Activated CD4-positive, alpha-beta T cell treated with anti-CD3 and anti-CD28 coated beads for 36 hours (primary cell): ENCODE measurements at regions not wholly inside any gene's neighbourhood (a gene's known extent, or its start where the extent isn't known, plus 50 kb on each side); places are given as distances from the start of the nearest gene placed in this dataset.

ENCODE experiments used
- ATAC-seq: fragments of 200-7000 bp; cut with Tn5 transposase; one replicate; pipeline ENCODE4 v1.10.0; 2021; ENCODE audit warnings: mild to moderate bottlenecking, moderate library complexity
- CTCF ChIA-PET: fragments of 350-600 bp; sonication (Branson Sonifier 250); formaldehyde crosslinking; loops from one replicate; lab custom pipeline; 2021; ENCODE audit warnings: antibody characterized with exemption; lab: Charles Lee
- POLR2A ChIA-PET: fragments of 350-600 bp; sonication (Branson Sonifier 250); formaldehyde crosslinking; loops from one replicate; lab custom pipeline; 2021; ENCODE audit warnings: antibody characterized with exemption, inconsistent platforms; lab: Charles Lee
- DNase-seq: peaks from one replicate; pipeline ENCODE4 v3.0.0-alpha.2; 2020
- H3K27ac Mint-ChIP-seq: one replicate; pipeline ENCODE4 v1.8.0; 2021; ENCODE audit warnings: mixed read lengths
- H3K27me3 Mint-ChIP-seq: one replicate; pipeline ENCODE4 v1.8.0; 2021; ENCODE audit warnings: mixed read lengths
- H3K36me3 Mint-ChIP-seq: one replicate; pipeline ENCODE4 v1.8.0; 2021; ENCODE audit warnings: low read depth, mixed read lengths
- H3K4me1 Mint-ChIP-seq: one replicate; pipeline ENCODE4 v1.8.0; 2021; ENCODE audit warnings: mixed read lengths
- H3K4me3 Mint-ChIP-seq: one replicate; pipeline ENCODE4 v1.8.0; 2021; ENCODE audit warnings: mild to moderate bottlenecking, moderate library complexity, mixed read lengths
- H3K9me3 Mint-ChIP-seq: one replicate; pipeline ENCODE4 v1.8.0; 2021; ENCODE audit warnings: low read depth, mixed read lengths
- intact Hi-C, 2 experiments: fragments of 100-400 bp; cut with DNase I in 1 of 2; cut with micrococcal nuclease in 1 of 2; formaldehyde crosslinking; loops; one replicate each; pipeline versions ENCODE4 v1.14.2 to v1.15.1; 2022 to 2024; cut with DNase I, micrococcal nuclease

GRCh38 chr21:31409831-31410487 is 65.9 kb upstream of the TIAM1 start:
- ATAC-seq: peak; percentile 13
- H3K27ac Mint-ChIP-seq: no peak overlapping the region
- POLR2A ChIA-PET: no interaction called here
- no peaks in the 10 kb centered on the region for H3K9me3 Mint-ChIP-seq
- DNase-seq: no peak
- H3K4me3 Mint-ChIP-seq: no peak overlapping the region
- no peaks in the 10 kb centered on the region for H3K36me3 Mint-ChIP-seq
- H3K4me1 Mint-ChIP-seq: peaks cover 15% of the 10 kb centered on the region
- intact Hi-C loops: no loop called here
- no peaks in the 10 kb centered on the region for H3K27me3 Mint-ChIP-seq
- CTCF ChIA-PET: interaction anchor here (0.7 kb wide), 1 partner anchor 309 kb away, joined by 3 read pairs; no protein-coding TSS in a partner anchor

- no peaks in the 10 kb centered on the region for H3K36me3 Mint-ChIP-seq
- H3K4me1 Mint-ChIP-seq: peaks cover 18% of the 10 kb centered on the region
- no peak overlapping the region for H3K27ac Mint-ChIP-seq
- no peaks in the 10 kb centered on the region for H3K27me3 Mint-ChIP-seq
- no peak for ATAC-seq
- no peaks in the 10 kb centered on the region for H3K9me3 Mint-ChIP-seq
- CTCF ChIA-PET: interaction anchor here (1.0 kb wide), 1 partner anchor 208 kb away, joined by 3 read pairs; no protein-coding TSS in a partner anchor
- intact Hi-C loops: no loop called here
- no peak overlapping the region for H3K4me3 Mint-ChIP-seq
- DNase-seq: no peak
- POLR2A ChIA-PET: no interaction called here
Measured at GRCh38 chr21:31408301-31409088, 64.4 kb upstream of the TIAM1 start.

- Mint-ChIP-seq H3K27me3 (no peaks in the 10 kb centered on the region), H3K27ac (no peak overlapping the region), H3K9me3 (no peaks in the 10 kb centered on the region), H3K4me1 (peaks cover 18% of the 10 kb centered on the region), H3K36me3 (no peaks in the 10 kb centered on the region), H3K4me3 (no peak overlapping the region)
- ChIA-PET POLR2A (no interaction called here), CTCF (no interaction called here)
- peak; percentile 37 for ATAC-seq
- intact Hi-C loops: no loop called here
- DNase-seq: peak; percentile 13
Measured at GRCh38 chr21:31406510-31406909, 62.4 kb upstream of the TIAM1 start.

- no peaks in the 10 kb centered on the region for H3K36me3 Mint-ChIP-seq
- no peaks in the 10 kb centered on the region for H3K27me3 Mint-ChIP-seq
- ATAC-seq (no peak), DNase-seq (no peak)
- H3K9me3 Mint-ChIP-seq: no peaks in the 10 kb centered on the region
- no peak overlapping the region for H3K27ac Mint-ChIP-seq
- CTCF ChIA-PET: no interaction called here
- POLR2A ChIA-PET: no interaction called here
- H3K4me1 Mint-ChIP-seq: peaks cover 18% of the 10 kb centered on the region
- no peak overlapping the region for H3K4me3 Mint-ChIP-seq
- intact Hi-C loops: no loop called here
Measured at GRCh38 chr21:31405604-31406003, 61.5 kb upstream of the TIAM1 start.

GRCh38 chr21:31403596-31404333 is 59.7 kb upstream of the TIAM1 start:
- POLR2A ChIA-PET: no interaction called here
- Mint-ChIP-seq H3K36me3 (no peaks in the 10 kb centered on the region), H3K9me3 (no peaks in the 10 kb centered on the region), H3K27me3 (no peaks in the 10 kb centered on the region), H3K4me1 (peaks cover 24% of the 10 kb centered on the region), H3K4me3 (no peak overlapping the region), H3K27ac (no peak overlapping the region)
- CTCF ChIA-PET: interaction anchor here (0.6 to 1.5 kb wide), 7 partner anchors 9 to 262 kb away, joined by 3 to 4 read pairs (median 3); no protein-coding TSS in a partner anchor
- intact Hi-C loops: no loop called here
- DNase-seq (no peak), ATAC-seq (no peak)

- POLR2A ChIA-PET: interaction anchor here (0.8 kb wide), 1 partner anchor 27 kb away, joined by 4 read pairs; no protein-coding TSS in a partner anchor
- DNase-seq: no peak
- no peak overlapping the region for H3K27ac Mint-ChIP-seq
- intact Hi-C loops: loop anchor here in 1 of 2 experiments (5.0 kb wide), 1 partner anchor 37 kb away; no protein-coding TSS in a partner anchor
- H3K27me3 Mint-ChIP-seq: no peaks in the 10 kb centered on the region
- no peaks in the 10 kb centered on the region for H3K9me3 Mint-ChIP-seq
- no peak for ATAC-seq
- CTCF ChIA-PET: interaction anchor here (0.9 kb wide), 1 partner anchor 48 kb away, joined by 3 read pairs; no protein-coding TSS in a partner anchor
- H3K36me3 Mint-ChIP-seq: no peaks in the 10 kb centered on the region
- H3K4me3 Mint-ChIP-seq: no peak overlapping the region
- H3K4me1 Mint-ChIP-seq: peaks cover 33% of the 10 kb centered on the region
Measured at GRCh38 chr21:31399591-31399990, 55.5 kb upstream of the TIAM1 start.

GRCh38 chr21:31398574-31398973 is 54.5 kb upstream of the TIAM1 start:
- H3K27ac Mint-ChIP-seq: no peak overlapping the region
- no peaks in the 10 kb centered on the region for H3K9me3 Mint-ChIP-seq
- peaks cover 38% of the 10 kb centered on the region for H3K4me1 Mint-ChIP-seq
- ChIA-PET CTCF (no interaction called here), POLR2A (interaction anchor here (0.7 to 1.0 kb wide), 2 partner anchors 80 to 160 kb away, joined by 4 to 6 read pairs; no protein-coding TSS in a partner anchor)
- no peak for DNase-seq
- no peaks in the 10 kb centered on the region for H3K27me3 Mint-ChIP-seq
- H3K36me3 Mint-ChIP-seq: no peaks in the 10 kb centered on the region
- ATAC-seq: peak; percentile 9
- no peak overlapping the region for H3K4me3 Mint-ChIP-seq
- intact Hi-C loops: loop anchor here in 1 of 2 experiments (5.0 kb wide), 1 partner anchor 36 kb away; no protein-coding TSS in a partner anchor

GRCh38 chr21:31397939-31398338 is 53.9 kb upstream of the TIAM1 start:
- H3K27ac Mint-ChIP-seq: no peak overlapping the region

GRCh38 chr21:31397515-31397926 is 53.5 kb upstream of the TIAM1 start:
- ATAC-seq: no peak
- H3K36me3 Mint-ChIP-seq: no peaks in the 10 kb centered on the region
- no peak overlapping the region for H3K27ac Mint-ChIP-seq
- CTCF ChIA-PET: no interaction called here
- DNase-seq: no peak
- no peaks in the 10 kb centered on the region for H3K9me3 Mint-ChIP-seq
- peaks cover 38% of the 10 kb centered on the region for H3K4me1 Mint-ChIP-seq
- H3K27me3 Mint-ChIP-seq: no peaks in the 10 kb centered on the region
- intact Hi-C loops: loop anchor here in 1 of 2 experiments (5.0 kb wide), 1 partner anchor 35 kb away; no protein-coding TSS in a partner anchor
- POLR2A ChIA-PET: interaction anchor here (1.0 kb wide), 1 partner anchor 162 kb away, joined by 6 read pairs; no protein-coding TSS in a partner anchor
- no peak overlapping the region for H3K4me3 Mint-ChIP-seq

More at GRCh38 chr21:31397939-31398338, 53.9 kb upstream of the TIAM1 start:
- no peak overlapping the region for H3K4me3 Mint-ChIP-seq
- peak; percentile 32 for DNase-seq
- CTCF ChIA-PET: no interaction called here
- H3K4me1 Mint-ChIP-seq: peaks cover 38% of the 10 kb centered on the region
- no peaks in the 10 kb centered on the region for H3K27me3 Mint-ChIP-seq
- H3K36me3 Mint-ChIP-seq: no peaks in the 10 kb centered on the region
- peak; percentile 50 for ATAC-seq
- POLR2A ChIA-PET: interaction anchor here (0.7 to 1.0 kb wide), 2 partner anchors 81 to 161 kb away, joined by 4 to 6 read pairs; no protein-coding TSS in a partner anchor
- intact Hi-C loops: loop anchor here in 1 of 2 experiments (5.0 kb wide), 1 partner anchor 36 kb away; no protein-coding TSS in a partner anchor
- H3K9me3 Mint-ChIP-seq: no peaks in the 10 kb centered on the region

- intact Hi-C loops: loop anchor here in 1 of 2 experiments (5.0 kb wide), 1 partner anchor 35 kb away; no protein-coding TSS in a partner anchor
- no peak for DNase-seq
- H3K27ac Mint-ChIP-seq: no peak overlapping the region
- no peaks in the 10 kb centered on the region for H3K9me3 Mint-ChIP-seq
- H3K27me3 Mint-ChIP-seq: no peaks in the 10 kb centered on the region
- H3K4me1 Mint-ChIP-seq: peaks cover 39% of the 10 kb centered on the region
- no peaks in the 10 kb centered on the region for H3K36me3 Mint-ChIP-seq
- H3K4me3 Mint-ChIP-seq: no peak overlapping the region
- no peak for ATAC-seq
- ChIA-PET CTCF (no interaction called here), POLR2A (no interaction called here)
Measured at GRCh38 chr21:31397030-31397429, 53.0 kb upstream of the TIAM1 start.

GRCh38 chr21:31396399-31396798 is 52.3 kb upstream of the TIAM1 start:
- H3K27me3 Mint-ChIP-seq: no peaks in the 10 kb centered on the region
- ChIA-PET POLR2A (no interaction called here), CTCF (no interaction called here)
- intact Hi-C loops: loop anchor here in 1 of 2 experiments (5.0 kb wide), 1 partner anchor 34 kb away; no protein-coding TSS in a partner anchor
- no peaks in the 10 kb centered on the region for H3K36me3 Mint-ChIP-seq
- no peaks in the 10 kb centered on the region for H3K9me3 Mint-ChIP-seq
- H3K4me1 Mint-ChIP-seq: peaks cover 40% of the 10 kb centered on the region
- no peak for ATAC-seq
- H3K4me3 Mint-ChIP-seq: no peak overlapping the region
- no peak overlapping the region for H3K27ac Mint-ChIP-seq
- no peak for DNase-seq
